DOHH2 (cell line): ENCODE measurements at regions not wholly inside any gene's neighbourhood (a gene's known extent, or its start where the extent isn't known, plus 50 kb on each side); places are given as distances from the start of the nearest gene placed in this dataset.

Source experiments
- H3F3A ChIP-seq: fragments of 200-600 bp; sonication (generic), shearing (Covaris generic); 2 replicates; pipeline ENCODE4 v1.6.0; 2016; ENCODE audit warnings: antibody characterized with exemption, mild to moderate bottlenecking; ENCODE audit not compliant: control insufficient read depth, insufficient read depth
- H3K27ac ChIP-seq: fragments of 200-600 bp; sonication (generic); 2 replicates; pipeline ENCODE4 v1.5.1; 2014; ENCODE audit warnings: low read depth, mild to moderate bottlenecking, low read length, moderate library complexity
- H3K27me3 ChIP-seq: fragments of 200-600 bp; sonication (generic); 2 replicates; pipeline ENCODE4 v1.6.1; 2014; ENCODE audit warnings: mild to moderate bottlenecking, low read length, mixed read lengths; ENCODE audit not compliant: control insufficient read depth
- H3K36me3 ChIP-seq: fragments of 200-600 bp; sonication (generic); 2 replicates; pipeline ENCODE4 v1.6.1; 2014; ENCODE audit warnings: mild to moderate bottlenecking, low read length, moderate library complexity, mixed read lengths; ENCODE audit not compliant: control insufficient read depth
- H3K4me1 ChIP-seq: fragments of 200-600 bp; sonication (generic); 2 replicates; pipeline ENCODE4 v1.6.1; 2014; ENCODE audit warnings: mild to moderate bottlenecking, low read length, mixed read lengths; ENCODE audit not compliant: control insufficient read depth
- H3K4me2 ChIP-seq: fragments of 200-600 bp; sonication (generic); 2 replicates; pipeline ENCODE4 v1.6.0; 2014; ENCODE audit warnings: mild to moderate bottlenecking, low read length, moderate library complexity
- H3K4me3 ChIP-seq: fragments of 200-600 bp; sonication (generic); 2 replicates; pipeline ENCODE4 v1.5.1; 2014; ENCODE audit warnings: mild to moderate bottlenecking, low read length, mixed read lengths
- H3K79me2 ChIP-seq: fragments of 200-600 bp; sonication (generic); 2 replicates; pipeline ENCODE4 v1.6.1; 2014; ENCODE audit warnings: mild to moderate bottlenecking, low read length, mixed read lengths; ENCODE audit not compliant: control insufficient read depth
- H3K9me2 ChIP-seq: fragments of 200-600 bp; sonication (generic); replicated peaks from 2 replicates; pipeline ENCODE4 v1.6.1; 2014; ENCODE audit warnings: mild to moderate bottlenecking, low read length, mixed read lengths; ENCODE audit not compliant: control insufficient read depth
- H3K9me3 ChIP-seq: fragments of 200-600 bp; sonication (generic); 2 replicates; pipeline ENCODE4 v1.6.1; 2014; ENCODE audit warnings: antibody characterized with exemption, low read length, mixed read lengths; ENCODE audit not compliant: control insufficient read depth, insufficient read depth
- H4K20me1 ChIP-seq: fragments of 200-600 bp; sonication (generic); 2 replicates; pipeline ENCODE4 v1.6.0; 2014; ENCODE audit warnings: low read depth, mild to moderate bottlenecking, antibody characterized with exemption, low read length, moderate library complexity; ENCODE audit not compliant: control insufficient read depth, insufficient read depth
- EZH2phosphoT487 ChIP-seq: fragments of 200-600 bp; sonication (generic); IDR thresholded peaks from 2 replicates; pipeline ENCODE4 v1.6.1; 2017; ENCODE audit warnings: borderline replicate concordance, mild to moderate bottlenecking, antibody characterized with exemption, low read length, moderate library complexity, mixed read lengths
- TF ChIP-seq, protein P1 (sequence below): fragments of 200-600 bp; sonication (generic); IDR thresholded peaks from one replicate; pipeline ENCODE4 v1.5.1; 2014; ENCODE audit warnings: antibody characterized with exemption, mild to moderate bottlenecking, low read depth, low read length; ENCODE audit not compliant: poor library complexity, severe bottlenecking

- H3K4me3 ChIP-seq, result no peak overlapping the region
- no peaks in the 10 kb centered on the region for H3K9me2 ChIP-seq
- TF ChIP-seq EZH2phosphoT487, result no peak
- TF ChIP-seq, protein P1, sequence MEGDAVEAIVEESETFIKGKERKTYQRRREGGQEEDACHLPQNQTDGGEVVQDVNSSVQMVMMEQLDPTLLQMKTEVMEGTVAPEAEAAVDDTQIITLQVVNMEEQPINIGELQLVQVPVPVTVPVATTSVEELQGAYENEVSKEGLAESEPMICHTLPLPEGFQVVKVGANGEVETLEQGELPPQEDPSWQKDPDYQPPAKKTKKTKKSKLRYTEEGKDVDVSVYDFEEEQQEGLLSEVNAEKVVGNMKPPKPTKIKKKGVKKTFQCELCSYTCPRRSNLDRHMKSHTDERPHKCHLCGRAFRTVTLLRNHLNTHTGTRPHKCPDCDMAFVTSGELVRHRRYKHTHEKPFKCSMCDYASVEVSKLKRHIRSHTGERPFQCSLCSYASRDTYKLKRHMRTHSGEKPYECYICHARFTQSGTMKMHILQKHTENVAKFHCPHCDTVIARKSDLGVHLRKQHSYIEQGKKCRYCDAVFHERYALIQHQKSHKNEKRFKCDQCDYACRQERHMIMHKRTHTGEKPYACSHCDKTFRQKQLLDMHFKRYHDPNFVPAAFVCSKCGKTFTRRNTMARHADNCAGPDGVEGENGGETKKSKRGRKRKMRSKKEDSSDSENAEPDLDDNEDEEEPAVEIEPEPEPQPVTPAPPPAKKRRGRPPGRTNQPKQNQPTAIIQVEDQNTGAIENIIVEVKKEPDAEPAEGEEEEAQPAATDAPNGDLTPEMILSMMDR, result no peak
- no peak overlapping the region for H3K27ac ChIP-seq
- H3K36me3 ChIP-seq, result no peaks in the 10 kb centered on the region
- H4K20me1 ChIP-seq, result no peaks in the 10 kb centered on the region
- H3K4me1 ChIP-seq, result peaks cover 10% of the 10 kb centered on the region
- peak overlapping the region; percentile 41 for H3K4me2 ChIP-seq
- no peaks in the 10 kb centered on the region for H3K79me2 ChIP-seq
- H3F3A ChIP-seq, result no peaks in the 10 kb centered on the region
- no peaks in the 10 kb centered on the region for H3K9me3 ChIP-seq
- no peaks in the 10 kb centered on the region for H3K27me3 ChIP-seq
Measured at GRCh38 chr3:23099021-23099420, 104.1 kb upstream of the UBE2E2 start.

DNA sequence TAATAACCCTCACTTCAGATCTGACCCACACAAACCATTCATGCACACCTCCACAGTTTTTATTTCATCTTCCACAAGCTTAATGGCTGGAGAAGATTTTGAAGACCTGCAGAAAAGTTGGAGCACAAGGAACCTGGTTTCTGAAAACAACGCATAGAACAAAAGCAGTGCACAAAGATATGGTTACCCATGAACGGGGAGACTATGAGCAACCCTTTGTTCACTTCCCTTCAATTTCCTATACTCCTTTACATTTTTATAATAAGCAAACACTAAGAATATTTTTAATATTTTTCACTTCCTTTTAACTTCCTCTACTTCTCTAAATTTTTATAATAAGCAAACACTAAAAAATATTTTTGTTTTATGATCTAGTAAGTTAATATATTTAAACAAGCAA, 103.5 kb upstream of the UBE2E2 start:
- H3K36me3 ChIP-seq, result no peaks in the 10 kb centered on the region
- H3K9me3 ChIP-seq, result no peaks in the 10 kb centered on the region
- no peaks in the 10 kb centered on the region for H4K20me1 ChIP-seq
- no peak overlapping the region for H3K4me3 ChIP-seq
- no peaks in the 10 kb centered on the region for H3K9me2 ChIP-seq
- H3K27ac ChIP-seq, result no peak overlapping the region
- peaks cover 10% of the 10 kb centered on the region for H3K4me1 ChIP-seq
- peak overlapping the region; percentile 41 for H3K4me2 ChIP-seq
- H3K27me3 ChIP-seq, result no peaks in the 10 kb centered on the region
- no peaks in the 10 kb centered on the region for H3F3A ChIP-seq
- TF ChIP-seq, protein P1, result no peak
- no peak for TF ChIP-seq EZH2phosphoT487
- H3K79me2 ChIP-seq, result no peaks in the 10 kb centered on the region

GRCh38 chr3:23100106-23100505, 103.0 kb upstream of the UBE2E2 start:
- H3F3A ChIP-seq, result no peaks in the 10 kb centered on the region
- H3K36me3 ChIP-seq, result no peaks in the 10 kb centered on the region
- TF ChIP-seq, protein P1, result no peak
- no peak for TF ChIP-seq EZH2phosphoT487
- no peak overlapping the region for H3K27ac ChIP-seq
- H3K27me3 ChIP-seq, result no peaks in the 10 kb centered on the region
- H3K9me3 ChIP-seq, result no peaks in the 10 kb centered on the region
- H3K4me3 ChIP-seq, result no peak overlapping the region
- H3K4me1 ChIP-seq, result peaks cover 10% of the 10 kb centered on the region
- H3K4me2 ChIP-seq, result no peak overlapping the region
- no peaks in the 10 kb centered on the region for H4K20me1 ChIP-seq
- H3K79me2 ChIP-seq, result no peaks in the 10 kb centered on the region
- no peaks in the 10 kb centered on the region for H3K9me2 ChIP-seq

DNA sequence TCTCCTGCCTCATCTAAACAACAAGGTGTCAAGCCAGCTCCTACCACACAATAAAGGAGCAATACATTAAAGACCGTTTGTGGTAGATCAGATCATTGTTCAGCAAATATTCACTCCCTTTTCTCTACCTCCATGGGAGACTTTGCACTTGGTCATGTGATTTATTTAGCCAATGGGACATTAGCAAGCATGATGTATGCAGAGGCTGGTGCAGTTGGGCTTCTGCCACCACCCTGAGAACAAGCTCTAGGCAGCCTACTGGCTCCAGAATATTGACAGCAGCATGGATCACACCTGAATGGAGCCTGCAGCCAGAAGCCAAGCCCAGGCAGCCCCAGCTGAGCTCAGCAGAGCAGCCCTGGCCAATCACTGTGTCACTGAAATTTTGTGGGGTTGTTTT, 99.4 kb upstream of the UBE2E2 start:
- no peak overlapping the region for H3K27ac ChIP-seq
- TF ChIP-seq, protein P1, result no peak
- TF ChIP-seq EZH2phosphoT487, result no peak
- no peaks in the 10 kb centered on the region for H3F3A ChIP-seq
- no peaks in the 10 kb centered on the region for H3K9me2 ChIP-seq
- no peak overlapping the region for H3K4me2 ChIP-seq
- peaks cover 10% of the 10 kb centered on the region for H3K4me1 ChIP-seq
- no peaks in the 10 kb centered on the region for H3K9me3 ChIP-seq
- no peaks in the 10 kb centered on the region for H3K79me2 ChIP-seq
- no peaks in the 10 kb centered on the region for H3K27me3 ChIP-seq
- no peaks in the 10 kb centered on the region for H3K36me3 ChIP-seq
- no peak overlapping the region for H3K4me3 ChIP-seq
- H4K20me1 ChIP-seq, result no peaks in the 10 kb centered on the region
